ENCODE measurements at regions not wholly inside any gene's neighbourhood (a gene's known extent, or its start where the extent isn't known, plus 50 kb on each side); places are given as distances from the start of the nearest gene placed in this dataset.

GRCh38 chr2:60400462-60401246 lies 152.8 kb downstream of the BCL11A start:
- DNase-seq (ENCODE audit: low read depth, low spot score) = no peak

- DNase-seq (ENCODE audit: low read depth, low spot score) = peak; percentile 70
Observed at GRCh38 chr2:60394463-60394862, 159.0 kb downstream of the BCL11A start.

- no peak for DNase-seq (ENCODE audit: low read depth, low spot score)
Observed at GRCh38 chr2:60391649-60392375, 161.6 kb downstream of the BCL11A start.

GRCh38 chr2:60391230-60391629 lies 162.2 kb downstream of the BCL11A start:
- DNase-seq (ENCODE audit: low read depth, low spot score) = no peak

- no peak for DNase-seq (ENCODE audit: low read depth, low spot score)
Observed at GRCh38 chr2:60386436-60386835, 167.0 kb downstream of the BCL11A start.

- no peak for DNase-seq (ENCODE audit: low read depth, low spot score)
Observed at GRCh38 chr2:60385648-60386047, 167.8 kb downstream of the BCL11A start.

GRCh38 chr2:60383401-60384143 lies 169.9 kb downstream of the BCL11A start:
- DNase-seq (ENCODE audit: low read depth, low spot score) = no peak

GRCh38 chr2:60380411-60380810 lies 173.0 kb downstream of the BCL11A start:
- DNase-seq (ENCODE audit: low read depth, low spot score) = no peak

GRCh38 chr2:60379684-60380083 lies 173.8 kb downstream of the BCL11A start:
- DNase-seq (ENCODE audit: low read depth, low spot score) = no peak

- no peak for DNase-seq (ENCODE audit: low read depth, low spot score)
Observed at GRCh38 chr2:60379216-60379615, 174.2 kb downstream of the BCL11A start.

- DNase-seq (ENCODE audit: low read depth, low spot score) = no peak
Observed at GRCh38 chr2:60377825-60378224, 175.6 kb downstream of the BCL11A start.

- no peak for DNase-seq (ENCODE audit: low read depth, low spot score)
Observed at GRCh38 chr2:60376252-60376651, 177.2 kb downstream of the BCL11A start.

GRCh38 chr2:60371681-60372080 lies 181.8 kb downstream of the BCL11A start:
- no peak for DNase-seq (ENCODE audit: low read depth, low spot score)

GRCh38 chr2:60371219-60371618 lies 182.2 kb downstream of the BCL11A start:
- no peak for DNase-seq (ENCODE audit: low read depth, low spot score)

GRCh38 chr2:60370814-60371213 lies 182.6 kb downstream of the BCL11A start:
- no peak for DNase-seq (ENCODE audit: low read depth, low spot score)

- DNase-seq (ENCODE audit: low read depth, low spot score) = no peak
Observed at GRCh38 chr2:60368456-60368855, 185.0 kb downstream of the BCL11A start.

- DNase-seq (ENCODE audit: low read depth, low spot score) = no peak
Observed at GRCh38 chr2:60366135-60366712, 187.2 kb downstream of the BCL11A start.

GRCh38 chr2:60365556-60365955 lies 187.9 kb downstream of the BCL11A start:
- DNase-seq (ENCODE audit: low read depth, low spot score) = no peak

- no peak for DNase-seq (ENCODE audit: low read depth, low spot score)
Observed at GRCh38 chr2:60364491-60364890, 189.0 kb downstream of the BCL11A start.

- no peak for DNase-seq (ENCODE audit: low read depth, low spot score)
Observed at GRCh38 chr2:60361498-60361897, 192.0 kb downstream of the BCL11A start.

- no peak for DNase-seq (ENCODE audit: low read depth, low spot score)
Observed at GRCh38 chr2:60359569-60359968, 193.9 kb downstream of the BCL11A start.

GRCh38 chr2:60358476-60358875 lies 195.0 kb downstream of the BCL11A start:
- no peak for DNase-seq (ENCODE audit: low read depth, low spot score)
